Stimulated activated CD8-positive, alpha-beta memory T cell treated with anti-CD3 and anti-CD28 coated beads, Interleukin-12 subunit alpha, Interleukin-12 subunit beta, amount 100 ng/mL, for 24 hours (primary cell): ENCODE measurements at regions not wholly inside any gene's neighbourhood (a gene's known extent, or its start where the extent isn't known, plus 50 kb on each side); places are given as distances from the start of the nearest gene placed in this dataset.

ENCODE experiments used
- DNase-seq: peaks from one replicate; pipeline ENCODE4 v3.0.0-alpha.2; 2020; ENCODE audit errors: extremely low read depth

- no peak for DNase-seq
Measured at GRCh38 chr11:19368726-19369375, 128.1 kb upstream of the E2F8 start.

DNA sequence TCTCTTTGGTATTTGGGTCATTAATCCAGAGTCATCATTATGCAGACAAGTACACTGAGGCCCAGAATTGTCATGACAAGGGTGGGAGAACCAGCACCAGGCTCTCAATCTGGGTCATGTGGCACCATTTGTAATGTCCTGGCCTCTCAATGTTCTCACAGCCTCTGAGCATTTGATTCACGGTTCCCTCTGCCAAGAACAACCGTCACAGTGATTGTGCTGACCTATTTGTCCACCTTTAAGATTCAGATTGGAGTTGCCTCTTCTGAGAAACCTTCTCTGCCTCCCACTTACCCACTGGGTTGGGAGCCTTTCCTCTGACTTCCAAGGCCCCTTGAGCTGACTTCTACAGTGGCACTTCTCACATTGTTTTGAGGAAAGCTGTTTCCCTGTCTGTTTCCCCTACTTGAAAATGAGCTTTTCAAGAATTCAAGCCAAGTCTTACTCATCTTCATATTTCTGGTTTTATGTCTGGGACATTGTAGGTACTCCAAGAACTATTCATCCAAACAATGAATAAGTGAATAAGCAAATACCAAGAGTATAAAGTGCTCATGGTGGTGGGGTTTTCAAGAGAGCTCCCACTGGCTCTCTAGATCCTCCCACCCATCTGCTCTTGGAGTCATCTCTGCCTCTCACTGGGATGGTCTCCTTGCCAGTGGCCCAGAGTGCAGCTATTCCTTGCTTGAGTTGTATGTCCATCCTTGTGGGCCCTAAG is 126.4 kb upstream of the E2F8 start:
- no peak for DNase-seq

GRCh38 chr11:19365743-19366410 is 125.1 kb upstream of the E2F8 start:
- DNase-seq = no peak

DNA sequence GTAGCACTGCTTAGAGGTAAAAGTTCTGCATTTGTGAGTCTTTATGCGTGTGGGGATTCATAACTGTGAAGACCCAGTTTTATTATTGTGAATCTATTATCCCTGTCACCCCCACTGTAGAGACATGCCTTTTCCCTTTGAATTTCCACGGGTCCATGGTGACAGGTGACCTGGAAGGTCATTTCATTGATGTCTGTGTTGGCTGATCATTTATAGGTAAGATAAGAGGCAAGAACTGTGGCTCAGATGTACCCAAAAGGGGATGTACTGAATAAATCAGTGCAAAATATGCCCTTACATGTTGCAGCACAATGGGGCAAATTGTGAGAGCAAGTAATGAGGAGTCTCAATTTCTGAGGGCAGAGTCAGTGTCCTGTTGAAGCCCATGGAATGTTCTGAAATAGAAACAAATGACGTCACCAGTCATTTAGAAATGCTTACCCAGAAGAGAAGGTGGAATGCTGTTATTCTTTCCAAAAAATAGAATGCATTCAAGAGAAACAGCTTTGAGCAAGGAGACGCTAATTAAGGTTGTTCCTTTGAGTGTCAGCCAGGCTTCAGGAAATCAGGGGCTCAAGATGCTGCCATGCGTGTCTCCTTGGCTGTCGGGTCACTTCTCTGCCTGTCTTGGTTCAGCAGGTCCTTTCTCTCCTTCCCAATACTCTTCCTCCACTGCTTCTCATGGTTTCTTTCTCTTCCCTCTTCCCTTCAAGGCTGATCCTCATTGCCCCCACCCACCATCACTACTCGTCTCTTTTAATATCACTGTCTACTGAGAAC is 118.7 kb upstream of the E2F8 start:
- DNase-seq = no peak

DNA sequence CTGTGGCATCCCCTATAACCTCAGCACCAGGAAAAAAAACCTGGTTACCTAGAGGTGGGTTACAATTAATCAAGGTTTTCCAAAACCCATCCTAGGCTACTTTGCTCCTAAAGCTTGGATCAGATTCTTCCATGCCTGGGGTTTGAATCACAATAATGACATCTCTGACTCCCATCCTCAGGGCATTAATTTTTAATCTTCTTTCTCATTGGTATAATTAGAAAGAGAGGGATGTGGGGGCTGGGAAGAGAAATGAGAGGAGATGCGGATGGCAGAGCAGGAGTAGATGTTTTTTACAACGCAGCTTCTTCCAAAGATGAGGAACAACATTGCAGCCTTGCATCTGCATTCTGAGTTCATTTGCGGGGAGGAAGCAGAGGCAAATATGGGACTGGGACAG is 117.2 kb upstream of the E2F8 start:
- DNase-seq = no peak

GRCh38 chr11:19355601-19356000 is 114.9 kb upstream of the E2F8 start:
- no peak for DNase-seq

- DNase-seq = no peak
Measured at GRCh38 chr11:19353287-19353850, 112.6 kb upstream of the E2F8 start.

DNA sequence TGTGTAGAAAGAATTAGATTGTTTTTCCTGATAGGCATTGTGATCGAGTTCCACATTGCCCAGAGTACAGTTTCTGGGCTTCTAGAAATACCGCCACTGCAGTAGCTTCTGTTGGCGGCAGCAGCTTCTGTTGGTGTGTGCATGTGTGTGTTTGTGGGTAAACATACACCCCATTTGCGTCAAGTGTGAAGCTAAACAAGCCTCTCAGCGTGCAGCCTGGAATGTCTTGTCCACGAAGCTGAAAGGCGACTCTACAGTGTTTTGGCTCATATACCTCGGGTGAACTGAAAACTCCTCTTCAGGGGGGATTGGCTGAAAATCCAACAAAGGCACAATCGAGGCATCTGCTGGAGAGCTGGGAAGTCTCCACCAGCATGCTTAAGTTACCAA is 112.0 kb upstream of the E2F8 start:
- DNase-seq = no peak

- no peak for DNase-seq
Measured at GRCh38 chr11:19352072-19352770, 111.5 kb upstream of the E2F8 start.

DNA sequence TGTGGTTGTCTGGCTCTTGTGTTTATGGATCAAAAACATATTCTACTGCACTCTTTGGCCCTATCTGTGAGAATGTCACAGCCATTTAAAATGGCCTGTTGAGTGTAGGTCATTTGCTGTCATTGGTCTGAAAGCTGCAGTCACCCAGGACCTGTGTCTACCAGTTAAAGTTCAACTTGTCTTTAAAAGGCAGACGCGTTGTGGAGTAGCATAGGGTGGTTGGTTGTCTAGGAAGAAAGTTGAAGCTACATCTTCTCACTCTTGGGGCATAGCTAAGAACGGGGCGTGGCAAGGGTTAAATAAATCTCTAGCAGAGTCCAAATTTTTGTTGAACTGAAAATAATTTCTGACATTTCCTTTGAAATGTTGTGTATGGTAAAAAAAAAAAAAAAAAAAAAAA is 110.7 kb upstream of the E2F8 start:
- DNase-seq = no peak

DNA sequence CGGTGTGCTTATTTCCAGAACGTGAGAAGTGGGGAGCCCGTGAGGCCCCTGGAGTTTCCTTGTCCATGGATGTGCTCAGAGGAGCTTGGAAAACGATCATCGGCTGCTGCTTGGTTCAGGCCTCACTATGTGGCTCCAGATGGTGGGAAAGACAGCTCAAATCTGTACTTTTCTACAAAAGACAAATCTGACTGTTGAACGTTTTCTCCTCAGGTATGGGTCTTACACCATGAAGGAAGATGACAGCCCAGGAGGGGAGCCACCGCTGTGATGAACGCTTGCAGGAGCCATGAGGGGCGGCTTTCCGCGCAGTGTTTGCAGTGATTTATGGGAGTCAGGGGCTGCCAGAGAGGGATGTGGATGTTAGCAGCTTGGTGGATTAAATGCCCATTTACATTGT is 109.4 kb upstream of the E2F8 start:
- no peak for DNase-seq

- DNase-seq = no peak
Measured at GRCh38 chr11:19349340-19350025, 108.7 kb upstream of the E2F8 start.

- no peak for DNase-seq
Measured at GRCh38 chr11:19347911-19348310, 107.2 kb upstream of the E2F8 start.

DNA sequence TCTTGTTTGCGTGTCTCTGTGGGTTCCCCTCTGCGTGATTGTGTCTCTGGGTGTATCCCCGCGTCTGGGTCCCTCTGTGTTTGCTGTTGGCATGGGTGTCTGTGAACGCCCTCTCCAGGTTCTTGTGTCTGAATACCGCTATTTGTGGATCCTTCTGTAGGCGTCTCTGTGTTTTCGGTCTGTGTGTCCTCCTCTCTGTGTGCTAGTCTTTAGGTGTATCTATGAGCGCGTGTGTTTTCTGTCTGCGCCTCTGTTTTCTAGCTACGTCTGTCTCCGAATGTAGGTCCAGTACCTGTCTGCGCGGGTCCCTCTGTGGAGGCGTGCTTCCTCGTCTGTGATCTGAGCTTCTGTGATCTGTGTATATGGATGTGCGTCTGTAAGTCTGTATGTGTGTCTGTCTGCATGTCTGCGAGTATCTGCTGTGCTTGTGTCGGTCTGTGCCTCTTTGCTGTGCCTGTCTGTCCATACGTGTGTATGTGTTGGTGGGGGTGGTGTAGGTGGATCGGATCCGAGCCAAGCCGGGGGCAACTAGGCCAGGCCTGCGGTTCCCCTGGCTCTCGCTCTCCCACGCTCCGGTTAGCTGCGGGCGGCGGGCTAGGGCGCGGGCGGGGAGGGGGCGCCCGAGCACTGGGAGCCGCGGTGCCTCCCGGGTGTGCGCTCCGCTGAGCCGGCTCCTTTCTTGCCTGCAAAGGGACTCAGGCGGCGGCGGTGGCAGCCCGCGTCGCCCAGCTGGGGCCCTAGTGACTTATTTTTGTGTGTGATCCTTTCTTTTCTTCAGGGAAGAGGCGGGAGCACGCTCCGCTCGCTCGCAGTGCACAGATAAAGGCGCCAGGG is 105.3 kb upstream of the E2F8 start:
- no peak for DNase-seq

DNA sequence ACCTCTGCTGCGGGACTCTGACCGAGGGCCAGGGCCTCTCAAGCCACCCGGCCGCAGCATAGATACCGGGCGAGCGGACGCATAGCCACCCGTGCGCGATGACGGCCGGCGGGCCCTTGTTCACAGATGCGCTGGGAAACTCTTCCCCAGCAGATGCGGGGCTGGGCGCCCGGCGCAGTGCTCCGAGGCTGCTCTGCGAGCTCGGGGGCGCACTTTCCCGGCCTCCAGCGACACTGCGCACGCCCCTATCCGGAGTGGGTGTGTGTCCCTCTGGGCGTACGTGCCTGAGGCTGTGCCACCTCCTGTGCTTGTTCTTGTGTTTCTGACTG is 104.7 kb upstream of the E2F8 start:
- no peak for DNase-seq

DNA sequence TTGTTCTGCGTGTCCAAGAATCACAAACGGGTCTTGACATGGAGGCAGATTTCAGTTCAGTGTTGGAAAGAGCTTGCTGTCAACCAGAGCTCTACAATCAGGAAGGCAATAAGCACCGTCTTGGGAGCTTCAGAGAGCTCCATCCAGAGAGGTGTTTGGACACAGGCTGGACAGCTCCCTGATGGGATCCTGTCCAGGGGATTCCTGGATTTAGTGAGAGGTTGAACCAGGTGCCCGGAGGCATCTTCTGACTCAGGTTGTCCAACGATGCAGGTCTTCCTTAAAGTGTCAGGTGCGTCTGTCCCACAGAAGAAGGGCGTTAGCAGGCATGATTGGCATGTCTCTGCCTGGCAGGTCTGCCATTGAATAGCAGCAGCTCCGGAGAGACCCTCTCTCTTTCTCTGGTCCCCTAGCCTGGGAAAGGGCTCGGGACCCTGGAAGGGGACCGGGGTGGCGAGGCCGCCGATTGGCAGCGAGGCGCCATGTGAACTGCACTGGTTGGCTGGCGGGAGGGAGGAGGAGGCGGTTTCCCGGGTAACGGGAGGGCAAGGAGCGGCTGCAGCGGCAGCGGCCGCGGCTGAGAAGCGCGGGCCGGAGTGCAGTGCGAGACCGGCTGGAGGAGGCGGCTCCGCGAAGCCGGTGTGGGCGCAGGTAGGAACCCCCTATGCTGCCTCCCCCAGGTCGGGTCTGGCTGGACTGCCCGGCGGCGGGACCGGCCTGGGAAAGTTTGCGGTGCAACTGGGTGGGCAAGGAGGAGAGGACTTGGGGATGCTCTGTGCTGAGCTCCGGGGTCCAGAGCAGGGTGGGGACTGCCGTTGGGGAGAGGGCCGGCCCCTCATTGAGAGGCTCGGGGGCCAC is 104.1 kb upstream of the E2F8 start:
- DNase-seq = no peak

- no peak for DNase-seq
Measured at GRCh38 chr11:19342036-19342435, 101.3 kb upstream of the E2F8 start.

DNA sequence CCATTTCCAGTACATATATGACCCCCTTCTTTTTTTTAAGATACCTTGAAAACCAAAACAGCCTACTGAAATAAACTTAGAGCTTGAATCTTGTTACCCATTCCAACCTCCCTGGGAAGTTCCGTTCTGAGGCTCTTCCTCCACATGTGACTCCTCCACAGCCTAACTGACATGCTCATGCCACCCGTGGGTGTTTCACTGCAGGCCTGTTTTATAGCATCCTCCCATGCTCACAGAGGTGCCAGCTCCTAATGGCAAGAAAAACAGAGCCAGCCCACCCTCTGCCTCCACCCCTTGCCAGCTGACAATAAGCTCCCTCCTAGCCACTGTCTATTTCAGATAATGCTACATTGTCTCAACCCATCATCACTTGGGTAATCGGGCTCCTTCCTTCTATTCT is 97.6 kb upstream of the E2F8 start:
- DNase-seq = no peak

- no peak for DNase-seq
Measured at GRCh38 chr11:19337779-19338178, 97.0 kb upstream of the E2F8 start.
